ENCODE measurements at regions not wholly inside any gene's neighbourhood (a gene's known extent, or its start where the extent isn't known, plus 50 kb on each side); places are given as distances from the start of the nearest gene placed in this dataset.

DNA sequence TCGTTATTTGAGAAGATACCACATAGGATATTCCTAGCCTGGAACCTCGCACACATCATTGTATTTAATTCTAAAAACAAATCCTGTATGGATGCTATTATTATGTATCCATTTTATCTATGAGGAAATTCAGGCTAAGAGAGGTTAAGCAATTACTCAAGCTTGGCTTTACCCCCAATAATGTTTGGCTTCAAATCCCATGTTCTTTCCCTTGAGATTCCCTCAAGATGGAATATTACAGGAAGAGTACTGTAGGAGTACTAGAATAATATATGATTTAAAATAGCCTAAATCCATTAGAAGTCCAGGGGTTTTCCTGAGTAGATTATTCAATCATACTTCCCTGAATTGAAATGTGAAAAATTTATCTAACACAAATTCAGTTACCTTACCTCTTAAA is 630.2 kb downstream of the ZNF385D start:
- no peak overlapping the region for H3K4me3 ChIP-seq (ENCODE audit: low read depth, low read length)
- TF ChIP-seq, protein P1, sequence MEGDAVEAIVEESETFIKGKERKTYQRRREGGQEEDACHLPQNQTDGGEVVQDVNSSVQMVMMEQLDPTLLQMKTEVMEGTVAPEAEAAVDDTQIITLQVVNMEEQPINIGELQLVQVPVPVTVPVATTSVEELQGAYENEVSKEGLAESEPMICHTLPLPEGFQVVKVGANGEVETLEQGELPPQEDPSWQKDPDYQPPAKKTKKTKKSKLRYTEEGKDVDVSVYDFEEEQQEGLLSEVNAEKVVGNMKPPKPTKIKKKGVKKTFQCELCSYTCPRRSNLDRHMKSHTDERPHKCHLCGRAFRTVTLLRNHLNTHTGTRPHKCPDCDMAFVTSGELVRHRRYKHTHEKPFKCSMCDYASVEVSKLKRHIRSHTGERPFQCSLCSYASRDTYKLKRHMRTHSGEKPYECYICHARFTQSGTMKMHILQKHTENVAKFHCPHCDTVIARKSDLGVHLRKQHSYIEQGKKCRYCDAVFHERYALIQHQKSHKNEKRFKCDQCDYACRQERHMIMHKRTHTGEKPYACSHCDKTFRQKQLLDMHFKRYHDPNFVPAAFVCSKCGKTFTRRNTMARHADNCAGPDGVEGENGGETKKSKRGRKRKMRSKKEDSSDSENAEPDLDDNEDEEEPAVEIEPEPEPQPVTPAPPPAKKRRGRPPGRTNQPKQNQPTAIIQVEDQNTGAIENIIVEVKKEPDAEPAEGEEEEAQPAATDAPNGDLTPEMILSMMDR (IDR thresholded peaks at IDR 0.05; ENCODE audit: borderline replicate concordance, insufficient read depth, low read depth, low read length): no peak

DNA sequence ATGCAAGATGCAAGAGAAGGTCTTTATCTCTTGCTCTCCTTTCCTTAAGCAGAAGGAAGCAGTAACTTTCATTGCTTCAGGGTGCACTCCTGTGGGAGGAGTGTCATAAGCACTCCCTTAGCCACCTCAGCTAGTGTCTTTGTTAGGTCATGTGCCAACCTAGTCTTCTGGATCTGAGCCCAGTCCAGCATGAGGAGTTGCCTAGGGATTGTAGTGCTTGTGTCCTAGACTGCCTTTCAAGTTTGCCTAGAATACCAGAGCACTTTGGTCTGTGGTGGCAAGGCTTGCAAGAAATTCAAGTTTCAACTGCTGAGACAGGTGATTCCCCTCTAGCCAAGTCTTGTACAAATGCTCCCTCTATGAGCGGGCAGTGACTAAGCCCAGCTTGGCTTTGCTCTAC is 633.6 kb downstream of the ZNF385D start:
- H3K4me3 ChIP-seq (ENCODE audit: low read depth, low read length): no peak overlapping the region
- TF ChIP-seq, protein P1 (IDR thresholded peaks at IDR 0.05; ENCODE audit: borderline replicate concordance, insufficient read depth, low read depth, low read length): no peak

DNA sequence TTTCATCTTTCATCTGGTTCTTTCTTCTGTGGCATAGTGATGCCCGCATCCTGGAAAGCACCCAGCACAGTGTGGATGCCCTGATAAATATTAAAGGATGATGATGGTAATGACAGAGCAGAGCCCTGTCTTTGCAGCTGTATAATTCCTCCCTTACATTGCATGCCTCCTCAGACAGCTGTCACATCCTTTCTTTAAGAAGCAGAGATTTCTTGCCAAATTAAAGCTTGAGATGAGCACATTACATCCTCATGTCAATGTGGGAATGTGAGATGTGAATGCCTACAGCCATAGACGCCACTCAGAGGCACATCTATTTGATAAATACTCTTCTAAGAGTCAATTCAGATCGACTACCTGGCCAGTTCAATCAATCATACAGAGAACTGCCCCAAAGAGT is 642.0 kb downstream of the ZNF385D start:
- no peak overlapping the region for H3K4me3 ChIP-seq (ENCODE audit: low read depth, low read length)
- TF ChIP-seq, protein P1 (IDR thresholded peaks at IDR 0.05; ENCODE audit: borderline replicate concordance, insufficient read depth, low read depth, low read length): no peak

DNA sequence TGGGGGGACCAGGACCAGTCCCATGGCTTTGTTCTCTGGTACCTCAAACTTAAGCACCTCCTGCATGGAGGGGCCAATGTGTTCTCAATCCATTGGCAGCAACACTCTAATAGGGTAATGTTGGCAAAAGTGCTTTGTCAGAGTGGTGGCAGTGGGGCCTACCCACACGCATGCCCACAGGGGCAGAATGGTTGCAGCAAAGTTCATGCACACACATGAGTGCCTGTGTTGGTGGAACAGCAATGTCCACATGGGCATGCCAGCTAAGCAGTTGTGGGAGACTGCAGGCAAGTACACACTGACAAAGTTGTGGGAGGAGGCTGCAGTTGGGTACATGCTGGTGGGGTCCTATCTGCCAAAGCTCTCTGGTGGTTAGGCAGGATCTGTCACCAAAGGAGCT is 645.2 kb downstream of the ZNF385D start:
- TF ChIP-seq, protein P1 (IDR thresholded peaks at IDR 0.05; ENCODE audit: borderline replicate concordance, insufficient read depth, low read depth, low read length): no peak
- H3K4me3 ChIP-seq (ENCODE audit: low read depth, low read length): no peak overlapping the region

DNA sequence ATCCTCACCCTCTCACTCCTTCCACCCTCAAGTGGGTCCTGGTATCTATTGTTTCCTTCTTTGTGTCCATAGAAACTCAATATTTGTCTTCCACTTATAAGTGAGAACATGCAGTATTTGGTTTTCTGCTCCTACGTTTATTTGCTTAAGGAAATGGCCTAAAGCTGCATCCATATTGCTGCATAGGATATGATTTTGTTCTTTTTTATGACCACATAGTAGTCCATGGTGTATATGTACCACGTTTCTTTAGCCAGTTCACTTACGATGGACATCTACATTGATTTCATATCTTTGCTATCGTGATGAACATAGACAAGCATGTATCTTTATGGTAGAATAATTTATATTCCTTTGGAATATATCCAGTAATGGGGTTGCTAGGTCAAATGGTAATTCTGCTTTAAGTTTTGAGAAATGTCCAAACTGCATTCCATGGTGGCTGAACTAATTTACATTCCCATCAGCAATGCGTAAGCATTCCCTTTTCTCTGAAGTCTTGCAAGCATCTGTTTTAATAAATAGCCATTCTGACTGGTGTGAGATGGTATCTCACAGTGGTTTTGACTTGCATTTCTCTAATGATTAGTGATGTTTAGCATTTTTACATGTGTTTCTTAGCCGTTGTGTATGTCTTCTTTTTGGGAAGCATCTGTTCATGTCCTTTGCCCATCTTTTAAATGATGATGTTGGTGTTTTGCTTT is 650.2 kb downstream of the ZNF385D start:
- TF ChIP-seq, protein P1 (IDR thresholded peaks at IDR 0.05; ENCODE audit: borderline replicate concordance, insufficient read depth, low read depth, low read length): no peak
- H3K4me3 ChIP-seq (ENCODE audit: low read depth, low read length): no peak overlapping the region

DNA sequence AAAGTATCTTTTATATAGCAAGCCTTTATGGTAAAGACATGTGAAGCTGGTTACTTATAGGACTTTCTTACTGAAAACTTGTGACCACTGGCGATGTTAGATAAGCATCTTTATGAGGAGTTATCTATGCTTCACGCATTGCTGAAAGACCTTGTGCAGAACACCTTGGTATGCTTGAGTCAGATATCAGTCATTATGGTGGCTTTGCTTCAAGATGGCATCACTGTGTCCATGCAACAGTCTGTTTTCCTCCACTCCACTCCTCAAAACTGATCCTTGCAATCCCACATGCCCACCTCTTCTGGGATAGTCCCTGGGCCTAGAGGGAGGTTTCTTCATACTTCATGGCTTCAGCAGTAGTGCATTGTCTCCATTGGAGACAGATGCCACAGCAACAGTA is 656.3 kb downstream of the ZNF385D start:
- H3K4me3 ChIP-seq (ENCODE audit: low read depth, low read length): no peak overlapping the region
- TF ChIP-seq, protein P1 (IDR thresholded peaks at IDR 0.05; ENCODE audit: borderline replicate concordance, insufficient read depth, low read depth, low read length): no peak

DNA sequence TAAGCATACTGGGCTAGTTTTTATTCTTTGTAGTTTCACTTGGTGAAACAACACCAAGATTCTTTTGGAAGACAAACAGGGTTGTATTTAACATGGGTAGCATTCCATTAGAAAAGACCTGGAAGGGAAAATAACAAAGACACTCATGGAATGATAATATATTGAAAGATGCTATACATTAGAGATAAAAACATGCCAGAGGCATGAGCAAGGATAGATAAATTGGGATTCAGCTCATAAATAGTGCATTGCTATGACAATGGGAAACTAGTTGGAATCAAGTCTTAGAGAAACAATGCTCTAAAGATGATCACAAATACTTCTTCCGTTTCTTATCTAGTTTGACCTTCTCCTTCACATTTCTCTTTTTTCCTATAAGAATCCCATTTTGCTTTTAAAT is 677.4 kb downstream of the ZNF385D start:
- TF ChIP-seq, protein P1 (IDR thresholded peaks at IDR 0.05; ENCODE audit: borderline replicate concordance, insufficient read depth, low read depth, low read length): no peak
- no peak overlapping the region for H3K4me3 ChIP-seq (ENCODE audit: low read depth, low read length)

All from GM12875 (cell line).